HG02981 (cell line): ENCODE measurements at regions not wholly inside any gene's neighbourhood (a gene's known extent, or its start where the extent isn't known, plus 50 kb on each side); places are given as distances from the start of the nearest gene placed in this dataset.
"Not testable (repeated sequence)": the region's sequence is repeated elsewhere in the genome, so short reads cannot be mapped to it uniquely, and the experiment has no call there.

Experiments
- ATAC-seq: cut with Tn5 transposase; IDR thresholded peaks from one replicate; pipeline ENCODE4 v1.9.1; 2021; ENCODE audit warnings: mild to moderate bottlenecking, moderate library complexity; ENCODE audit not compliant: unreplicated experiment

DNA sequence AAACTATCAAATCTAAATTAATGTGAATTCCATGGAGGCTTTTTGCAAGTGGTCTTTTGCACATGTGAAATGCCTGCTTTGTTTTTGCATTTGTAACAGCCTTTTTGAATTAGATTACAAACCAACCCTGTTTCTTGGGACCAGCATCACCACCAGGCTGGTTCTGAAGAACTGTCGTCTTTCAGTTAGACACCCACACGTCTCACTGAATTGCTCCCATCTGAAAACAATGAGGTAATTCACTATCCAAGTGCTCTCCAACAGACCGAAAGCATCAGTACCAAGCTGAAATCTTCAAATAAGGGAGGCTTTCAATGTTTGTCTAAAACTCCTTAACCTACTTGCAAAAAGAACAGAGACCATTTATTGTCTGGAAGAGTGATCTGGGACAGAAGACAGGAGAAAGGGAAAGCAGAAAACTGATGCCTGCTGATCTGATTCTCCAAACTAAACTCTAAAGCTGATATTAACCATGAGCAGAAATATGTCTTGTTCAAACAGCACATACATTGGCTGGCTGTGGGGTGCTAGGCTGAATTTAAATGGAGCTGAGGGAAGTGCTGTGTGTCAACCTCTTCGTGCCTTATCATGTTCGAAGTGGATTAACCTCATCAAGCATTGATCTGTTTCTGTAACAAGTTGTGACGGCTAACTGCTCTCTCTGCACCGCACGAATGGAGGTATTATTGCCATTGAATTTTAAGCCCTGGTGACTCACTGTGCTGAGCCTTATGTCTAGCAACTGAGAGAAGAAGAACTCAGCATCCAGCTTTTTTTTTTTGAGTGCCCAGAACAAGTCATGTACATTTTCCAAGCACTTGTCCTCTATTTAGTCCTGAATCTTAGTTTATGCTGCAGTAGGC, 213.7 kb upstream of the P2RY1 start:
- ATAC-seq: no peak

DNA sequence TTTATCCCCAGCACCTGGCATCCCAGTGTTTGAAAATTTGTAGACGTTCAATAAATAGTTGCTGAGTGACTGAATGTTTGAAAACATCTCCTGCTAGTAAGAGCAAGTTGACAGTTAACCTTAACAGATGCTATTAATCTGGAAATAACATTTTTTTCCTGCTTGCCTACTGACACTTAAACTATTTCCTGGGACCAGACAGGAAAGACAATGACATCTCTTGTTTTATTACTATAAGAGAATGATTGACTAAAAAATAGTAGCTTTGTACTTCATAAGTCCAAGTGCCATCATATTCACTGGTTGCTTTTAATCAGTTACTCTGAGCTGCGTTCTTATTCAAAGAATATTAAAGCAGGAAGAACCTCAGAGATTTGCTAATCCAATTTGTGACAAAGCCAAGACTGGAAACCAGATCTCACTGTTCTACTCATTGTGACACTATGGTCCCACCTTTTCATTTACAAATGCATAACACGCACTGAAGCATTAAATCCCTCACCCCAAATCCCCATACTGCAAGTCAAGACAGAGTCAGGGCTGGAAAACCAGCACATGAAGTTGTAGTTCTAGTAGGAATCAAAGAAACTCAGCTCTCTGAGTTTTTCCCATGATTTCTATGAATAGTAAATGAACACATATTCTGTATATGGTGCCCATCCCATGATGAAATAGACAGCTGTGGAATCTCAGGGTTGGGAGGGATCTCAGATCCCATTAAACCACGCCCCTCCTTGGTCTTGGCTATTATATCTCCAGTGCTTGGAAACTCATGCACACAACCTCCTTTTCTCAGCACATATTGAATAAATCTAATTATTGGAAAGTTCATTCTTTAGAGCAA, 212.7 kb upstream of the P2RY1 start:
- no peak for ATAC-seq

DNA sequence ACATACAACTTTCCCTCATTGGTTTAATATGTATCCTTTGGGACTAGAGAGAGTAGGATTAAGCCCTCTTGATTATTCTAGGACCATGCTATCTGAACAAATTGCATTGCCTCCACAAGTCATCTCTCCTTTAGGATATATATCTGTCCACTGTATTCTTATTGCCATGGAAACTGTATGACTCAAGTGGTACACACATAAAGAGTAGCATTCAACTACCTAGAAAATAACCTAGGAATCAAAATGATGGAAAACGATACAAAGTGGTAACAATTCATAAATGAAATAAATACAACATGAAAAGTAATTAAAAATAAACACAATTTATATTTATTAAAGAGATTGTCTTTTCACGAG, 212.1 kb upstream of the P2RY1 start:
- no peak for ATAC-seq

DNA sequence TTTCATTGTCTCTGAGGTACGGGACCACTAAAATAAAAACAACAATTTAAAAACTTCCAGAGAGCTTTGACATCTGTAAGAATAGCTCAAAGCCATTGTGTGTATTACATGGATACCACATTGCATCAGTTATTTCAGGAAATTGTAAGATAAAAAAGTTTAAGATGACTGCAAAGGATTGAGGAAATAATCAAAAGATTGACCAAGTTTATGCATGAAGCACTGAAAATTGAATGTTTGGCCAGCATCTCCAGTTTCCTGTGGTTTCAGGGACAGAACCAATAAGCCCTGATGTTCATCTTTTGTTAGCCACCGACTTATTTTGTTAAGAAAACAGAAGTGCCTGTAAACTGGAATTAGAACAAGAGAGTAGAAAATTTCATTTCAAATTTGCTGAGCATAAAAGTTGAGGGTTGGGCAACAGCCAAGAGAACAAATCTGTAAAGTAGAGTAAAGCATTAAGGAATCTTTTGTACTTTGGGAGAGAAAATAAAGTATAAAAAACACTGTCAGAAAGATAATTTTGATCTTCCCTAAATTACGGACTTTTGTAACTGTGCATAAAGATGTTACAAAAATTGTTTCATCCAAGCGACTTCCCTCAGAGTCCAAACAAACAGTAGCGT, 211.5 kb upstream of the P2RY1 start:
- ATAC-seq: no peak

DNA sequence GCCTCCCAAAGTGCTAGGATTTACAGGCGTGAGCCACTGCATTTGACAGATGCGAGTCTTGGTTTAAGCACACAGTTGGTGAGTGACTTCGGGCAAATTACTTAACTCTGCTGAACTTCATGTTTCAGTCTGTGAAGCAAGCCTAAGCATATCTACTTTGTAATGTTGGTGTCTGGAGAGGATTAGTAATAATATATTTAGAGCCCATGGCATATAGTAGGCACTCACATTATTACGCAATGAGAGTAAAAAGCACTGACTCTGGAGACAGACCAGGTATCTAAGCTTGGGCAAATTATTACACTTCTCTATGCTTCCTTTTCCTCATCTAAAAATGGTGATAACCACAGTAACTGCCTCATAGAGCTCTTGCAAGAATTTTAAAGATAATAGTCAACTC, 208.7 kb upstream of the P2RY1 start:
- no peak for ATAC-seq

DNA sequence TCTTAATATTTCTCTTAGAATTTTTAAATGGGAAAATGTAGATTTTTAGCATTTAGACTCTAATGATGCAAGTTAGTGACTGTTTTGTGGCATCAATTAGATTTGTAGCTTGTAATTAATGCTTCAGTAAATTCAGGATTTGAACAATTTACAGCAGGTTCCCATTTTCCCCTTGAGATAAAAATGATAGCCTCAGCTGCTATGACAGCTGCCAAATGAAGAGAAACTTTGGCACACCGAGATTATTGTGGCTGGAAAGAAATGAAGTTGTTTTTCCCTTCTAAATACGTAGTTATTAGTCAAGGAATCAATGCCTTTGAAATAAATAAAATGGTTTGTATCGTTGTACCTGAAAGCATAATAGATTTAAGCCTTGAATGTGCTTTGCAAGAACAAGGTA, 206.4 kb upstream of the P2RY1 start:
- no peak for ATAC-seq

DNA sequence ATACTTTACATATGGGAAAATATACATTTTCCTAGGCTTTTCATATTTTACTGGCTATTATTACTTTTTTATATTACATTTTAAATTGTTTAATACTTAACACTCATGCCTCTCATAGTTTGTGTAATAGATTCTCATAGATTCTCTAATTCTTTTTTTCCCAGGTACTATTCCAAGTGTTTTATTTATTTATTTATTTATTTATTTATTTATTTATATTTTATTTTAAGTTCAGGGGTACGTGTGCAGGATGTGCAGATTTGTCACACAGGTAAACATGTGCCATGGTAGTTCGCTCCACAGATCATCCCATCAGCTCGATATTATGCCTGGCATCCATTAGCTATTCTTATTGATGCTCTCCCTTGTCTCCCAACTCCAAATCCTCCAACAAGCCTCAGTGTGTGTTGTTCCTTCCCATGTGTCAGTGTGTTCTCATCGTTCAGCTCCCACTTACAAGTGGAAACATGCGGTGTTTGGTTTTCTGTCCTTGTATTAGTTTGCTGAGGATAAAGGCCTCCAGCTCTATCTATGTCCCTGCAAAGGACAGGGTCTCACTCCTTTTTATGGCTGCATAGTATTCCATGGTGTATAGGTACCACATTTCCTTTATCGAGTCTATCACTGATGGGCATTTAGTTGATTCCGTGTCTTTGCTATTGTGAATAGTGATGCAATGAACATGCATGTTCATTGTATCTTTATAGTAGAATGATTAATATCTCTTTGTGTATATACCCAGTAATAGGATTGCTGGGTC, 205.4 kb upstream of the P2RY1 start:
- no peak for ATAC-seq

DNA sequence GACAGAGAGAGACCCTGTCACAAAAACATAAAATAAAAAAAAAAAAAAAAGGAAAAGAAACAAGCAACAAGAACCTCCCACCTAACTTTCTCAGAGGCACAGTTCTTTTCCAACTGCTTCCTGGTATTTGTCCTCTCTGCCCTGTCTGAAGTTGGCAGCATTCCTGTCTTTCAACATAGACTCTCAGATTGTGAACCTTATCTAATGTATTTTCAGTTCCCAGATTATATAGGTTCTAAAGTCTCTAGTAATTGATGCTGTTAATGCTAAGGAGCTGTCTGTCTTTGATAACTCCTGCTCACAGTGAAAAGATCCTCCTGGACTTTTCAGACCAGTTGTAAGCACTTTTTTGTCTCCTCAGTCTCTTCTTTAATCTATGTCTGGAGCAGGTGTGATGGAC, 199.5 kb upstream of the P2RY1 start:
- no peak for ATAC-seq

DNA sequence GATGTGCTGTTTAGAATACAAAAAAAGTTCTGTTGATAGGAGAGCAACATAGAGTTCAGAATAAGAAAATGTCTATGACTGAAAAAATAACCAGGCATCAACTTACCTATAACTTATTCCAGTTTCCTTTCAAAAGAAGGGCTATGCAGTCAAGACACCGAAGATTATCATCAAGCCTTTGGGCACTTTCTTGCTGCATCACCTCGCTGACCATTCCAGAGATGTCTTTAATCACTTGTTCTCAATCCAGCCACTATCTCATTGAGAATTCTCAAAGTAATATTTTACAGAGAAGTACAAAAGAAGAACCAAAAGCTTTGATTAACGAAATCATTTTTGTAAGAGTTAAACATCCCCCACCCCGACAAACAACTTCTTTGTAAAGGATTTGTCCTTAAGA, 198.3 kb upstream of the P2RY1 start:
- ATAC-seq: no peak

DNA sequence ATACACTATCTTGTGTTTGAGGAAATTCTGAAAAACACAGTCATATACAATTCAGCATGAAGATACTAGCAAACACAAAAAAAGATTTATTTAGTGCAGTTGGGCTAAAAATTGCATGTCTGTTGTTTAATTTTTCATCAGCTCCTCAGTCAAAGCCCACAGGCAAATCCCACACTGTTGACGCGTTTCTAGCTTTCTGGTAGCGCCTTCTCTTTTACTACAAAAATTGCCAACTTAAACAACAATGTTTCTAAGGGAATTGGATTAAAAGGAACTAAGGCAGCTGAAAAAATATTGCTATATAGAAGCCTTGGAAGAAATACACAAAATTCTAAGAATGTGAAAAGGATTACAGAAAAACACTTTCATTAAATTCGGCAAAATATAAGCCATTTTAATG, 196.7 kb upstream of the P2RY1 start:
- ATAC-seq: no peak

DNA sequence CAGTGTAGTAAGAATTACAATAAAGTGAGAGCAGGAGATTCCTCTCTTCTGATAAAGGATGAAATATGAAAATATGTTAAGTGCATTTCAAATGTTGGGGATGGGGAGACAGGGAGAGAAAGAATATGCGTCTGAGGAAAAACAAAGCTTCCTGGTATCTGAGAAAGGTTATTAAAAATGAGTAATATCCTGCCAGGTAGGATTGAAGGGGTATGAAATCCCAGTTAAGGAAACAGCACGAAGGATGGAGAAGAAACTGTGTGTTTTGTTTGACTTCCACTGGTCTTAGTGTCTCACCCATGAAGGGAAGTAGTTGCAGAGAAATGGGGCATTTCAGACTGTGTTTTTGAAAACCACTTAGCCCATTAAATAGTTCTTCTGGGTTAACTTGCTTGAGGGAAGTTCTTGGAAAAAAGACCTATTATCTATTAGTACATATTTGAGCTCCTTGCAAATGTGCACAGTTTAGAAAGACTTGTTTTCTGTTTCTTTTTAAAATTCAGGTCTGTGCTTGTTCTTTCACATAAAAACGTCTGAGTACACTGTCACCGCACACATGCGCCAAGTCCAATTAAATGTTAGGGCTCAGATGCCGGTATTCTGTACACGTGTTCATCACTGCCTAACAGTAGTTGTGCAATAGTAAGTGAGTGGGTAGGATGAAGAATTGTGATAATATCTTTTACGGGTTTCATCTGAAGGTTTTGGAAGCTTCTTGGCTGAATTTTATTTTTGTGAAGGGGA, 196.1 kb upstream of the P2RY1 start:
- ATAC-seq: no peak

DNA sequence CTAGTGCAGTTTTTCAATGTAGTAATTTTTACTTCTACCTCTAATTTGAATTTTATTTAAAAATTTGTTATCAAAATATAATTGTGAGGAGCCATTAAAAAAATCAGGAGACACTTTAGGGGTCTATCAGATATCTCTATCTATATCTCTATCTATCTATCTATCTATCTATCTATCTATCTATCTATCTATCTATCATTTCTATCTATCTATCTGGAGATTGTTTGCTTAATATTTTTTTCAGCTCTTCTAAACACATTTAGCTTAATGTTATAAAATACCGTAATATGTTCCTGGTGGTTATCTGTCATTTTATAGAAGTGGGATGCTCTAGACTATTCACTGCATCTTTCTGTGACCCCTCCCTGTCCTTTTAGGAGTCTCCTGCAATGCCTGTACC, 193.7 kb upstream of the P2RY1 start:
- ATAC-seq: no peak

DNA sequence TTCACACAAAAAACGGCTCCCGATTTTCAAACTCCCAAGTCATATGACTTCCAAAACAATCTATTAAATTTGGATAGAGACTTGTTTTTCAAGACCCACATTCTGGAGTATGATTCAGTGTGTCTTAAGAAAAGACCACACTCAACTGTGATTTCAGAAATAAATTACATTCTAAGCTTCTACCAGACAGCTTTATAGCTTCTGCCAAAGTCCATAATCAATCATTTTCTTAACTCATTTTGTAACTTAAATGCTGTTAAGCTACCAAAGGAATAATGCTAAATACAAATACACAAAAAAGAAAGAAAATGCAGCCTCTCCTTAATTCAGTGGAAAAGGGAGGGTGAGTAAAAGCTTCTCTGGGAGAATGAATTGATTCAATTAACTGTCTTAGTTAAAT, 192.3 kb upstream of the P2RY1 start:
- no peak for ATAC-seq

DNA sequence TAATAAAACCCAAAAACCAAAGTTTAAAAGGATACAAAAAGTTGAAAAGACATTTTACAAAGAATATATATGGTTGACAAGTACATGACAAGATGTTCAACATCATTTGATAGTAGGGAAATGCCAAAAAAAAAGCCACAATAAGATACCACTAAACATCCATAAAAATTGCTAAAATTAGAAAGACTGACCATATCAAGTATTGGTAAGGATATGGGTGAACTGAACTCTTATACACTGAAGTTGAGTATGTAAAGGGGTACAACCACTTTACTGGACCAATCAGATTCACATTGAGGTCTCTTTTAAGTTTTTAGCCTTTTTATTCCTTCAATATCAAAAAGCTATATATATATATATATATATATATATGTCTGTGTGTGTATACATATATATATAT, 190.5 kb upstream of the P2RY1 start:
- no peak for ATAC-seq

DNA sequence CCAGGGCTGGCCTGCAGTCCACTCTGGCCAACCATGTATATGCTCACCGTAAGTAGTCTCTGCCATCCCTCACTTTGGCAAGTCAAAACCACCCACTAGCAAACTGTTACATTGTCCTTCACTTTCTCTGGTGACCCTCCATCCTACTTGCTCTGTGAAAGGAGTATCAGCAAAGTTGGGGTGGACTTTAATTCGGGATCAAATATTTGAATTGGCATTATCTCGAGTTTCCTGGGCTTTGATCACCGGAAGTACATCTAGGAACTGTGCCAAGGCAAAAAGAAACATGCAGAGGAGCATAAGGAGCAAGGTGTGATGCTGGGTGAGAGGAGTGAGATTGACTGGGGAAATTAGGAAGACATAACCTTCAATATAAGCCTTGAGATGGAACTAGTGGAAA, 188.9 kb upstream of the P2RY1 start:
- ATAC-seq: no peak

DNA sequence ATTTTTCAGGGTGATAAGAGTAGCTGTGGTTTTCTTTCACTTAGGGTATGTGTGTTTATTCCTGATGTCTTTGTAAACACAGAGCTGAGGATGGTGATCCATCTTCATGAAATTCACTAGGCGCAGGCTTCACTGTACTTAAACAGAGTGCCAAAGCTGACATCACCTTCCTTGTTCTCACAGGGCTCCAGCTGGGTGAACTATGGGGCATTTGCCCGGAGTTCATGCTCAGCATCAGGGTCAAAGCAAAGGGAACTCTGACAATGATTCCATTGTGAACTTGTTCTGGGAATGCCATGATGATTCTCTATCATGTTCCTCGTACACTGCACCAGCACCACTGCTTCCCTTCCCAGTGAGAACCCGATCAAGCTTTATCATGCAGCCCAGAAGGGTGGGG, 184.8 kb upstream of the P2RY1 start:
- ATAC-seq: no peak

DNA sequence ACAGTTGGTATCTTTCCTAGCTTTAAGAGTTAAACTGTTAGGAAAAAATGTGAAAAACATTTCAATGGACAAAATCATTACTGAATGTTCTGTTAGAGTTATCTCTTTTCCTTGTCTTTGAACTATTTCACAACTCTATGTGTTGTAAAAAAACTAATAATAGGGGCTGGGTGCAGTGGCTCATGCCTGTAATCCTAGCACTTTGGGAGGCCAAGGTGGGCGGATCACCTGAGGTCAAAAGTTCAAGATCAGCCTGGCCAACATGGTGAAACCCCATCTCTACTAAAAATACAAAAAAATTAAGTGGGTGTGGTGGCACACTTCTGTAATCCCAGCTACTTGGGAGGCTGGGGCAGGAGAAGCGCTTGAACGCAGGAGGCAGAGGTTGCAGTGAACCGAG, 184.0 kb upstream of the P2RY1 start:
- not testable (repeated sequence) for ATAC-seq

DNA sequence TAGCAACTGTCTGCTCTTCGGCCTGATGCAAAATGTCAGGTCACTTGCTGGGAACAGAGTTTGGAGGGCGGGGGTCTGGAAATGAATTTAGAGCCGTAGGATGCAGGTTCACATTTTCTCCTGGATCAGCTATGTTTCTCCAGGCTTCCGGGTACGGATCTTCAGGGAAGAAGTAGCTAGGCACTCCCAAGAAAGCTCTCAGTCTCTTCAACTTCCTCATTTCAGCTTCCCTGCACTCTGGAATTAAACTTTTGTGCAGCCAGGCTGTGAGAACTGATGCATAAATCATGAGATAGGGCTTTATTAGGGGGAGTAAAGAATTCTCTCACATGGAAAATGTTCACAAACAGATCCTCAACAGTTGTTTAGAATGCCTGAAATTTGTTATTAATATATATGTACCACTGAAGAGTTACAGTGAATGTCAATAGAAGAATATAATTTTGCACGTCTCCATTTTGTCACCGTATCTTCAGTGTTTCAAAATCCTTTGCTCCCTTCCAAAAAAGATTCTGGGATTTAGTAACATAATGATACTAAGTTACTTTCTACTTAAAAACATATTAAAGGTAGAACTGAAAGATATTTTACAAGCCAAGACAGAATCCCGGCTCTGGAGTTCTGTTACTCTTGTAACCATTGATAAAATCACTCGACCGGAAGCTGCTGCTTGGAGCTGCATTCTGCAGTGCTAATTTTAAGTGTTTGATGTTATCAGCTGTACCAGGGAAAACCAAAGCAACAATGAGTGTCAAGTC, 178.5 kb upstream of the P2RY1 start:
- no peak for ATAC-seq

DNA sequence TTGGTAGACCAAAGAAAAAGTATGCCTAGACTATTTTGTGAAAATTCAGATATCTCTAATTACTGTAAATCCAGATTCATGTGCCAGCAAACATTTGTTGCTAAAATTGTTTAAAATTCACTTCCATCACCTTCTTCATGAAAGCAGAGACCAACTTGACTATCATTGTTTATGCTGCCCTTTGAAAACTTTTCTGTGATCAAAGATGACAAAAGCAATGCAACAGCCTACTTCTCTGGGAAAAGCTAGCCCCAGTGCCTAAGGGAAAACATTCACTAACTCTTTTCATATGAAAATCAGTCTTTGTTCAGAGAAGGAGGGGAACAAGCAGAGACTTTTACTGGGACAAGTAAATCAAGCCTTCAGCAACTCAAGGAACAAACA, 178.0 kb upstream of the P2RY1 start:
- ATAC-seq: no peak
